Activated naive CD8-positive, alpha-beta T cell treated with anti-CD3 and anti-CD28 coated beads, Interleukin-2, amount 10 ng/mL, durations not matched to agents 7 days and 5 days (primary cell): ENCODE measurements at regions not wholly inside any gene's neighbourhood (a gene's known extent, or its start where the extent isn't known, plus 50 kb on each side); places are given as distances from the start of the nearest gene placed in this dataset.

Experiments
- ATAC-seq: fragments of 150-1000 bp; cut with Tn5 transposase; one replicate; pipeline ENCODE4 v1.10.0; 2021; ENCODE audit warnings: low read depth, moderate library complexity
- POLR2A ChIA-PET: fragments of 350-600 bp; sonication (Branson Sonifier 250); formaldehyde crosslinking; loops from one replicate; lab custom pipeline; 2021; ENCODE audit warnings: antibody characterized with exemption; lab: Charles Lee
- DNase-seq: peaks from one replicate; pipeline ENCODE4 v3.0.0; 2021
- H3K27ac Mint-ChIP-seq: one replicate; pipeline ENCODE4 v1.8.0; 2022; ENCODE audit warnings: mild to moderate bottlenecking, mixed read lengths
- H3K27me3 Mint-ChIP-seq: one replicate; pipeline ENCODE4 v1.8.0; 2022; ENCODE audit warnings: mild to moderate bottlenecking, moderate library complexity, mixed read lengths
- H3K36me3 Mint-ChIP-seq: one replicate; pipeline ENCODE4 v1.8.0; 2021; ENCODE audit warnings: mild to moderate bottlenecking, mixed read lengths
- H3K4me1 Mint-ChIP-seq: one replicate; pipeline ENCODE4 v1.8.0; 2021; ENCODE audit warnings: mixed read lengths
- H3K4me3 Mint-ChIP-seq: one replicate; pipeline ENCODE4 v1.8.0; 2022; ENCODE audit warnings: mild to moderate bottlenecking, moderate library complexity, mixed read lengths
- H3K9me3 Mint-ChIP-seq: one replicate; pipeline ENCODE4 v1.8.0; 2021; ENCODE audit warnings: mixed read lengths

DNA sequence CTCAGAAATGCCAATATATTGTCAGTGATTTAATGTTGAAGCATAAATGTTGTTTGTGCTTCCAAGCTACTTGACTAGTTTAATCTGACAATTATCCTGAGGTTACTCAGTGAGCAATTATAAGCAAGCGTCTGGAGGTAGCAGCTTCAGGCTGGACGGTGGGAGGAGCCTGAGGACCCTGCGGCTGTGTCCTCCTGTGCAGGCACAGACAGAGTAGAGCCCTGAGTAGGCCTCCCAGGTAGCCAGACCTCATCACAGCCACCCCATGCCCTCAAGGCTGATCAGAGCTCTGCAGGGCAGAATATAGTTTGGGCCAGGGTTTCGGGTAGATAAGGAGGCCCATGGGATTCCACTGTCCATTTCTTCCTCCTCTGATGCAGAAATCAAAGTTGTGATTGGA is 153.6 kb downstream of the DRD1 start:
- ATAC-seq (no peak), DNase-seq (no peak)
- peaks cover 2% of the 10 kb centered on the region for H3K9me3 Mint-ChIP-seq
- peaks cover 6% of the 10 kb centered on the region for H3K27me3 Mint-ChIP-seq
- H3K4me1 Mint-ChIP-seq, result no peaks in the 10 kb centered on the region
- POLR2A ChIA-PET, result no interaction called here
- H3K36me3 Mint-ChIP-seq, result no peaks in the 10 kb centered on the region
- no peak overlapping the region for H3K4me3 Mint-ChIP-seq
- no peak overlapping the region for H3K27ac Mint-ChIP-seq

GRCh38 chr5:175288048-175288621 is 155.8 kb downstream of the DRD1 start:
- H3K4me3 Mint-ChIP-seq, result no peak overlapping the region
- POLR2A ChIA-PET, result no interaction called here
- ATAC-seq, result no peak
- H3K36me3 Mint-ChIP-seq, result no peaks in the 10 kb centered on the region
- H3K9me3 Mint-ChIP-seq, result no peaks in the 10 kb centered on the region
- H3K27ac Mint-ChIP-seq, result no peak overlapping the region
- no peaks in the 10 kb centered on the region for H3K27me3 Mint-ChIP-seq
- no peaks in the 10 kb centered on the region for H3K4me1 Mint-ChIP-seq
- DNase-seq, result no peak

DNA sequence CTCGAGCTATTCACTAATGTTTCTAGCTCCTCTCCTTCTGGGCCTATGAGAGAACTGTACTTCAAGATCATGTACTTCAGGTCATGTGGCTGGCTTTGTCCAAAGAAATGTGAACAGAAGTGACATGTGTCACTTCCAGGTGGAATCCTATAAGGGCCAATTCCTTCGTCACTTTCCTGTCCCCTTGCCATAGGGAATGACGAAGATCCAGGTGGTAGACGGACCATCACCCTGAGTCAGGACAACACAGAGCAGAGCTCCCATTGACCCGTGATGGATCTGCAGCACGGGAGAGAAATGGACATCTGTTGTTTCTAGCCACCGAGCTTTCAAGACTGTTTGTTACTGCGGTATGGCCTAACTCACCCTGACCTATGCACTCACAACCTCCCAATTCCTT is 157.0 kb downstream of the DRD1 start:
- Mint-ChIP-seq H3K27ac (no peak overlapping the region), H3K4me1 (no peaks in the 10 kb centered on the region), H3K36me3 (no peaks in the 10 kb centered on the region), H3K9me3 (no peaks in the 10 kb centered on the region), H3K4me3 (no peak overlapping the region), H3K27me3 (peaks cover 3% of the 10 kb centered on the region)
- ATAC-seq, result no peak
- POLR2A ChIA-PET, result no interaction called here
- no peak for DNase-seq

DNA sequence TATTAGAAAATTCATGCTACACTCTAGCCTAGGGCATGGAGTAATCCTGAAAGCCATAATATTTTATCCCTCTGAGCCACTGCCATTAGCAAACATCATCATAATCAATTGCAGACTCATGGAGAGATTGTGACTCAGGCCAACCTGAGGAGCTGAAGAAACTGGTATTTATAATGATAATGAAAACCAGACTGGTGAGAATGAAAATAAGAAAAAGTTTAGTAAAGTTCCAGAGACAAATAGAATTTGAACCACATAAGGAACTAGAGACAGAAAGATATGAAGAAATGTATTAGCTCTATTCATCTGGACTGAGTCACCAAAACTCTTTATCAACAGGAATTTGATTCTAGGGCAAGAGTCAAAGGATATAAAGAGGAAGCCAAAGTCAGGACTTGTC is 158.7 kb downstream of the DRD1 start:
- Mint-ChIP-seq H3K9me3 (no peaks in the 10 kb centered on the region), H3K27ac (no peak overlapping the region), H3K4me1 (no peaks in the 10 kb centered on the region), H3K4me3 (no peak overlapping the region), H3K36me3 (no peaks in the 10 kb centered on the region), H3K27me3 (peaks cover 3% of the 10 kb centered on the region)
- DNase-seq, result no peak
- POLR2A ChIA-PET, result interaction anchor here (0.5 kb wide), 1 partner anchor 822 kb away, joined by 3 read pairs; no protein-coding TSS in a partner anchor
- ATAC-seq, result no peak

DNA sequence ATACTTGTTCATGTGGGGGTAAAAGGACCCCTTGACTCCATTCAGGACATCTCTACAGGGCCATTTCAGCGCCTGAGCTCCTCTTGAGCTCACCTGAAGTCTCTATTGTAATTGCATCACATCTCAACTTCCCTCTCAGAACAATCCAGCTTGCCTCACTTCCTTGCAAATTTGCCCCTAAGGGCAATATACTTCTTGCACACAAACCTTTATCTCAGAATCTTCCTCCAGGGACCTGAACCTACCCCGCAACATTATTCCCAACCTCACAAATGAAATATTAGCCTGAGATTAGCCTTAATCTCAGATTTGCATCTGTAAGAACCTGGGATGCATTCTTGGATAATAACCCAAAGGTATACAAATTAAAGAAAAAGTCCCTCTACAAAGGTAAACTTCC is 159.2 kb downstream of the DRD1 start:
- Mint-ChIP-seq H3K27me3 (peaks cover 3% of the 10 kb centered on the region), H3K9me3 (no peaks in the 10 kb centered on the region), H3K36me3 (no peaks in the 10 kb centered on the region), H3K4me1 (no peaks in the 10 kb centered on the region), H3K27ac (no peak overlapping the region), H3K4me3 (no peak overlapping the region)
- POLR2A ChIA-PET, result interaction anchor here (0.5 kb wide), 1 partner anchor 822 kb away, joined by 3 read pairs; no protein-coding TSS in a partner anchor
- ATAC-seq (no peak), DNase-seq (no peak)

- H3K4me1 Mint-ChIP-seq, result no peaks in the 10 kb centered on the region
- no peaks in the 10 kb centered on the region for H3K36me3 Mint-ChIP-seq
- H3K27me3 Mint-ChIP-seq, result peaks cover 5% of the 10 kb centered on the region
Measured at GRCh38 chr5:175282611-175283225, 161.3 kb downstream of the DRD1 start.

DNA sequence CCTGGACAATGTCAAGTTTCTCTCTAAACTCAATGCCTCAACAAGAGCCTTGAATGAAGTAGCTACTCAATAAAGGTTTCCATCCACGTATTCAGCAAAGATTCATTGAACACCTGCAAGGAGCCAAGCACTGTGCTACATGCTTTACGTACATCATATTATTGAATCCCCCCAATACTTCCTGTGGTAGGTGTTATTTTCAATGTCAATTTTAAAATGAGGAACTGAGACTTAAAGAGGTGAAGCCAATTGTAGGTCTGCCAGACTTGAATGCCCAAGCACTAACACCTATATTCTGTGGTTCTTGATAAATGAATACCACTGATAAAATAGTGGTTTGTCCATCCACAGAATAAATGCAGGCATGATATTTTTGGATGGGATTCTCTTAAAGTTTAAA is 162.3 kb downstream of the DRD1 start:
- Mint-ChIP-seq H3K4me3 (no peak overlapping the region), H3K36me3 (no peaks in the 10 kb centered on the region), H3K9me3 (peaks cover 1% of the 10 kb centered on the region), H3K27ac (no peak overlapping the region), H3K4me1 (no peaks in the 10 kb centered on the region), H3K27me3 (peaks cover 5% of the 10 kb centered on the region)
- ATAC-seq (no peak), DNase-seq (no peak)
- POLR2A ChIA-PET, result no interaction called here

More at GRCh38 chr5:175282611-175283225, 161.3 kb downstream of the DRD1 start:
- no peak overlapping the region for H3K27ac Mint-ChIP-seq
- peaks cover 1% of the 10 kb centered on the region for H3K9me3 Mint-ChIP-seq
- H3K4me3 Mint-ChIP-seq, result no peak overlapping the region
- no peak for DNase-seq
- no peak for ATAC-seq
- POLR2A ChIA-PET, result no interaction called here

DNA sequence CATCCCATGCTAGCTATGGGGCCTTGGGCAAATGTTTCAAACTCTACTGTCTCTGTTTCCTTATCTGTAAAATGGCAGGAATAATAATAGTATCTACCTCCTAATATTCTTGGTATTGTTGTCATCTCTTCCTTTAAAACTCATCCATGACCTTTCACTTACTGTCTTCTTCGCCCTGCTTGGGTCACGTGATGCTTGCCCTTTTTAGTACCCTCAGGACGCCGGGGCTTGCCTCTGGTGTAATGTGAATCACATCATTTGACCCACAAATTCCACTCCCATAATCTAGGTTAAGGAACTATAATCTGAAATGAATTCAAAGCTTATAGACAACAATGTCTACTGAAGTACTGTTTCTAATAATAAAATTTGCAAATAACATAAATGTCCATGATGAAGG is 162.7 kb downstream of the DRD1 start:
- H3K36me3 Mint-ChIP-seq, result no peaks in the 10 kb centered on the region
- POLR2A ChIA-PET, result no interaction called here
- no peak overlapping the region for H3K27ac Mint-ChIP-seq
- ATAC-seq, result no peak
- H3K4me3 Mint-ChIP-seq, result no peak overlapping the region
- peaks cover 1% of the 10 kb centered on the region for H3K9me3 Mint-ChIP-seq
- DNase-seq, result no peak
- H3K27me3 Mint-ChIP-seq, result peaks cover 5% of the 10 kb centered on the region
- no peaks in the 10 kb centered on the region for H3K4me1 Mint-ChIP-seq

- no peak overlapping the region for H3K4me3 Mint-ChIP-seq
- ATAC-seq (no peak), DNase-seq (no peak)
- peaks cover 1% of the 10 kb centered on the region for H3K9me3 Mint-ChIP-seq
- no peak overlapping the region for H3K27ac Mint-ChIP-seq
- H3K36me3 Mint-ChIP-seq, result no peaks in the 10 kb centered on the region
- POLR2A ChIA-PET, result no interaction called here
- peaks cover 5% of the 10 kb centered on the region for H3K27me3 Mint-ChIP-seq
- no peaks in the 10 kb centered on the region for H3K4me1 Mint-ChIP-seq
Measured at GRCh38 chr5:175279506-175279905, 164.5 kb downstream of the DRD1 start.

- Mint-ChIP-seq H3K36me3 (no peaks in the 10 kb centered on the region), H3K9me3 (peaks cover 1% of the 10 kb centered on the region), H3K4me3 (no peak overlapping the region), H3K27me3 (peaks cover 3% of the 10 kb centered on the region), H3K4me1 (no peaks in the 10 kb centered on the region), H3K27ac (no peak overlapping the region)
- DNase-seq (no peak), ATAC-seq (no peak)
- POLR2A ChIA-PET, result no interaction called here
Measured at GRCh38 chr5:175275748-175276147, 168.2 kb downstream of the DRD1 start.

DNA sequence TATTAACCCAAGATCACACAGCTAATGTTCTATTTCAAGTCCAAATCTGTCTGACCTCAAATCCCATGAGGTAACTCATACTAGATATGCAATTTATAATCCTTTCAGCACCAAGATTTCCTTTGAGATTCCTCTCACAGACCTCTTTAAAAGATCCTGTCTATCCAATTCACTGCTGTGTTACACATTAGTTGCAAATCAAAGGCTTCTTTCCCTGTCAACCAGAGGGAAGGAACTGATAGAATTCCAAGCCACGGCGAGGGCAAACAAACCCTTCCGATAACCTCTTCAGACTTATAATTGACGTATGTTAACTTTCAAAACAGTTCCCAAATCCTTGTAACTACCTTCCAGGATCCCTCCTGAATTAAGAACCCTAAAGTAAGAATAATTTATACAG is 168.9 kb downstream of the DRD1 start:
- ATAC-seq (no peak), DNase-seq (no peak)
- no peak overlapping the region for H3K4me3 Mint-ChIP-seq
- no peaks in the 10 kb centered on the region for H3K4me1 Mint-ChIP-seq
- H3K27me3 Mint-ChIP-seq, result peaks cover 3% of the 10 kb centered on the region
- H3K36me3 Mint-ChIP-seq, result no peaks in the 10 kb centered on the region
- H3K9me3 Mint-ChIP-seq, result peaks cover 1% of the 10 kb centered on the region
- POLR2A ChIA-PET, result no interaction called here
- no peak overlapping the region for H3K27ac Mint-ChIP-seq

GRCh38 chr5:175274171-175274570 is 169.8 kb downstream of the DRD1 start:
- H3K4me3 Mint-ChIP-seq, result no peak overlapping the region
- DNase-seq (no peak), ATAC-seq (no peak)
- no peaks in the 10 kb centered on the region for H3K4me1 Mint-ChIP-seq
- peaks cover under 1% of the 10 kb centered on the region for H3K9me3 Mint-ChIP-seq
- no peak overlapping the region for H3K27ac Mint-ChIP-seq
- no peaks in the 10 kb centered on the region for H3K36me3 Mint-ChIP-seq
- peaks cover 3% of the 10 kb centered on the region for H3K27me3 Mint-ChIP-seq
- POLR2A ChIA-PET, result no interaction called here

DNA sequence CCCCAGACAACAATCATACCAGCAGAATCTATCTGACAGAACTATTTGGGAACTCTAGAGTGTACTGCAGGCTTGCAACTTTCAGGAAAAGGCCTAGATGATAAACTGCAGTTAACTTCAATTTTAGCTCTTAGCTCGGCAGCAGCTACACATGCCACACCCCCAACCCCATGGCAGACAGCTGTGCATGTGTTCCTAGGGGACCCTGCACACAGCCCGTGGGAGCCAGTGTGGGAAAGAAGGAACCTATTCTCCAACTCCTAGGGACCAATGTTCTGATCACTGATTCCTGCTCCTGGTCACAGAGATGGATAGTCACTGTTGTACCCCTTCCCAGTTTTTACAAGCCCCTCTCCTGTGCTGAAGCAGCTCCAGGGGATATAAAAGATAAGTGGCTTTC is 179.6 kb downstream of the DRD1 start:
- H3K36me3 Mint-ChIP-seq, result no peaks in the 10 kb centered on the region
- H3K4me1 Mint-ChIP-seq, result no peaks in the 10 kb centered on the region
- no peak overlapping the region for H3K27ac Mint-ChIP-seq
- no peaks in the 10 kb centered on the region for H3K9me3 Mint-ChIP-seq
- no peak overlapping the region for H3K4me3 Mint-ChIP-seq
- ATAC-seq (no peak), DNase-seq (no peak)
- H3K27me3 Mint-ChIP-seq, result no peaks in the 10 kb centered on the region
- POLR2A ChIA-PET, result no interaction called here

DNA sequence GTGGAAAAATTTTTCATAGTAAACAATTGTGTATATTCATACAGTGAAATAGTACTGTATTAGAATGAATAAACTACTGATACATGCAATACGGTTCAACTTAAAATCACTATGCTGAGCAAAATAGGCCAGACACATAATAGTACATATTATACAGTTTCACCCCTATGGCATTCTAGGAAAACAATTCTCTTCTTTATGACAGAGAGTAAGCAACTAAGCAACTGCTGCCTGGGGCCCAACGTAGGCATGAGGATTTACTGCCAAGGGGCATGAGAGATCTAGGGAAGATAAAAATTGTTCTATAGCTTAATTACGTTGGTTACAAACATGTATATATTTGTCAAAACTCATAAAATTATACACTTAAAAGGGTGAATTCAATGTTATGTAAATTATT is 180.2 kb downstream of the DRD1 start:
- DNase-seq (no peak), ATAC-seq (no peak)
- Mint-ChIP-seq H3K27me3 (no peaks in the 10 kb centered on the region), H3K9me3 (no peaks in the 10 kb centered on the region), H3K4me3 (no peak overlapping the region), H3K36me3 (no peaks in the 10 kb centered on the region), H3K27ac (no peak overlapping the region), H3K4me1 (no peaks in the 10 kb centered on the region)
- POLR2A ChIA-PET, result no interaction called here
